Endothelial cell (in vitro differentiated cells): ENCODE measurements at regions not wholly inside any gene's neighbourhood (a gene's known extent, or its start where the extent isn't known, plus 50 kb on each side); places are given as distances from the start of the nearest gene placed in this dataset.
A peak's percentile ranks its signal among the peaks of the same experiment; 100 is the strongest.

Experiments
- DNase-seq: peaks from one replicate; pipeline ENCODE4 v3.0.0; 2021; ENCODE audit warnings: low spot score
- H3K27ac Mint-ChIP-seq: one replicate; pipeline ENCODE4 v1.8.0; 2021; ENCODE audit warnings: mixed read lengths, inconsistent platforms; ENCODE audit not compliant: unreplicated experiment
- H3K27me3 Mint-ChIP-seq: one replicate; pipeline ENCODE4 v1.8.0; 2021; ENCODE audit warnings: mild to moderate bottlenecking, moderate library complexity, mixed read lengths, inconsistent platforms; ENCODE audit not compliant: unreplicated experiment
- H3K36me3 Mint-ChIP-seq: one replicate; pipeline ENCODE4 v1.8.0; 2021; ENCODE audit warnings: mild to moderate bottlenecking, low read depth, mixed read lengths, inconsistent platforms; ENCODE audit not compliant: unreplicated experiment
- H3K4me1 Mint-ChIP-seq: one replicate; pipeline ENCODE4 v1.8.0; 2021; ENCODE audit warnings: mild to moderate bottlenecking, mixed read lengths, inconsistent platforms; ENCODE audit not compliant: unreplicated experiment
- H3K4me3 Mint-ChIP-seq: one replicate; pipeline ENCODE4 v1.8.0; 2021; ENCODE audit warnings: mild to moderate bottlenecking, mixed read lengths, inconsistent platforms; ENCODE audit not compliant: unreplicated experiment
- H3K9me3 Mint-ChIP-seq: one replicate; pipeline ENCODE4 v1.8.0; 2021; ENCODE audit warnings: mixed read lengths, inconsistent platforms; ENCODE audit not compliant: unreplicated experiment
- CTCF ChIP-seq: fragments of 200-600 bp; sonication (generic); IDR thresholded peaks from one replicate; pipeline ENCODE4 v1.5.0; 2021; ENCODE audit warnings: antibody characterized with exemption; ENCODE audit not compliant: unreplicated experiment

- H3K4me1 Mint-ChIP-seq: no peaks in the 10 kb centered on the region
- no peak for DNase-seq
- H3K36me3 Mint-ChIP-seq: no peaks in the 10 kb centered on the region
- H3K4me3 Mint-ChIP-seq: no peak overlapping the region
- H3K27me3 Mint-ChIP-seq: no peaks in the 10 kb centered on the region
- H3K27ac Mint-ChIP-seq: no peak overlapping the region
- no peaks in the 10 kb centered on the region for H3K9me3 Mint-ChIP-seq
- TF ChIP-seq CTCF: no peak
Observed at GRCh38 chr17:71453876-71454422, 666.9 kb upstream of the SOX9 start.

- Mint-ChIP-seq H3K4me1 (no peaks in the 10 kb centered on the region), H3K27me3 (peaks cover 3% of the 10 kb centered on the region), H3K27ac (no peak overlapping the region), H3K36me3 (no peaks in the 10 kb centered on the region), H3K9me3 (no peaks in the 10 kb centered on the region), H3K4me3 (no peak overlapping the region)
- TF ChIP-seq CTCF: no peak
- DNase-seq: no peak
Observed at GRCh38 chr17:71455219-71455618, 665.6 kb upstream of the SOX9 start.

- Mint-ChIP-seq H3K27ac (no peak overlapping the region), H3K4me3 (no peak overlapping the region), H3K4me1 (no peaks in the 10 kb centered on the region), H3K36me3 (no peaks in the 10 kb centered on the region), H3K27me3 (peaks cover 3% of the 10 kb centered on the region), H3K9me3 (no peaks in the 10 kb centered on the region)
- no peak for TF ChIP-seq CTCF
- no peak for DNase-seq
Observed at GRCh38 chr17:71458322-71458721, 662.5 kb upstream of the SOX9 start.

- H3K27ac Mint-ChIP-seq: no peak overlapping the region
- H3K36me3 Mint-ChIP-seq: no peaks in the 10 kb centered on the region
- TF ChIP-seq CTCF: peak; percentile 56
- H3K4me1 Mint-ChIP-seq: no peaks in the 10 kb centered on the region
- peaks cover 3% of the 10 kb centered on the region for H3K27me3 Mint-ChIP-seq
- peak; percentile 42 for DNase-seq
- H3K4me3 Mint-ChIP-seq: no peak overlapping the region
- no peaks in the 10 kb centered on the region for H3K9me3 Mint-ChIP-seq
Observed at GRCh38 chr17:71460943-71461342, 659.9 kb upstream of the SOX9 start.

- DNase-seq: no peak
- Mint-ChIP-seq H3K4me3 (no peak overlapping the region), H3K4me1 (no peaks in the 10 kb centered on the region), H3K9me3 (no peaks in the 10 kb centered on the region), H3K36me3 (no peaks in the 10 kb centered on the region), H3K27ac (no peak overlapping the region), H3K27me3 (peaks cover 3% of the 10 kb centered on the region)
- TF ChIP-seq CTCF: no peak
Observed at GRCh38 chr17:71461498-71462169, 659.2 kb upstream of the SOX9 start.
